Activated CD4-positive, alpha-beta T cell treated with anti-CD3 and anti-CD28 coated beads, Interleukin-2, amount 50 U/mL, for 16 hours (primary cell): ENCODE measurements at regions not wholly inside any gene's neighbourhood (a gene's known extent, or its start where the extent isn't known, plus 50 kb on each side); places are given as distances from the start of the nearest gene placed in this dataset.

Source experiments
- DNase-seq: peaks from one replicate; pipeline ENCODE4 v3.0.0-alpha.2; 2020

- DNase-seq, result no peak
Measured at GRCh38 chr2:236501531-236501930, 68.1 kb upstream of the ACKR3 start.

- no peak for DNase-seq
Measured at GRCh38 chr2:236503100-236503499, 66.5 kb upstream of the ACKR3 start.

- no peak for DNase-seq
Measured at GRCh38 chr2:236503583-236503982, 66.0 kb upstream of the ACKR3 start.

- DNase-seq, result no peak
Measured at GRCh38 chr2:236505041-236505440, 64.6 kb upstream of the ACKR3 start.

GRCh38 chr2:236505648-236506047 is 64.0 kb upstream of the ACKR3 start:
- DNase-seq, result no peak

GRCh38 chr2:236507393-236508085 is 62.1 kb upstream of the ACKR3 start:
- DNase-seq, result peak; percentile 14

- DNase-seq, result no peak
Measured at GRCh38 chr2:236508466-236508865, 61.2 kb upstream of the ACKR3 start.

- DNase-seq, result no peak
Measured at GRCh38 chr2:236510034-236510433, 59.6 kb upstream of the ACKR3 start.

- DNase-seq, result no peak
Measured at GRCh38 chr2:236511266-236511665, 58.4 kb upstream of the ACKR3 start.

- DNase-seq, result no peak
Measured at GRCh38 chr2:236512267-236512666, 57.4 kb upstream of the ACKR3 start.

- DNase-seq, result peak; percentile 72
Measured at GRCh38 chr2:236512902-236513435, 56.7 kb upstream of the ACKR3 start.

- no peak for DNase-seq
Measured at GRCh38 chr2:236513956-236514355, 55.7 kb upstream of the ACKR3 start.

- no peak for DNase-seq
Measured at GRCh38 chr2:236516708-236517107, 52.9 kb upstream of the ACKR3 start.

- DNase-seq, result no peak
Measured at GRCh38 chr2:236517251-236518031, 52.2 kb upstream of the ACKR3 start.
